Astrocyte (in vitro differentiated cells and primary cell): ENCODE measurements at regions not wholly inside any gene's neighbourhood (a gene's known extent, or its start where the extent isn't known, plus 50 kb on each side); places are given as distances from the start of the nearest gene placed in this dataset.

ENCODE experiments used
- CTCF ChIP-seq: IDR thresholded peaks from 2 replicates; pipeline ENCODE4 v1.5.1; 2011; ENCODE audit warnings: low read depth, mild to moderate bottlenecking, inconsistent platforms, low read length, moderate library complexity; ENCODE audit not compliant: insufficient read depth
- EZH2 ChIP-seq: IDR thresholded peaks from 2 replicates; pipeline ENCODE4 v1.6.1; 2012; ENCODE audit warnings: mild to moderate bottlenecking, low read length, inconsistent platforms; ENCODE audit not compliant: insufficient read depth

- TF ChIP-seq CTCF (no peak), EZH2 (no peak)
Measured at GRCh38 chr7:13105209-13105608, 417.8 kb downstream of the ARL4A start.
